ENCODE measurements at regions not wholly inside any gene's neighbourhood (a gene's known extent, or its start where the extent isn't known, plus 50 kb on each side); places are given as distances from the start of the nearest gene placed in this dataset.

DNA sequence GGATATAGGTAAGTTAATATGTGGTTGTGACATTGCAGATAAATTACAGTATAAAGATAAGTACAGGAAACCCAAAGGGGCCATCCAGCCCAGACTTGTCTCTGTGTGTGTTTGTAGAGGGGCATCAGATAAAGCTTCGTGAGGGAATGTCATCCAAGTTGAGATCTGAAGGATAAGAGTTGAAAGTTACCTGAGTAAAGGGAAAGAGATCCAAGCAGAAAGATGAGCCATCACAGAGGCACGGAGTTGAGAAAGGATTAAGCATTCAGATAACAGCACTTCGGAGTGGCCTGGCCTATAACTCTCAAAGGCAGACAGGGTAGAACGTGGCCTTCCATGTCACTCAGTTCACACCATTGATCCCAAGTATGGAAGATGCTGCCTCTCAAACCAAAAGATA lies 749.1 kb downstream of the ADGRL2 start:
- no peak for TF ChIP-seq TAF1 (IDR thresholded peaks at IDR 0.05; ENCODE audit: borderline replicate concordance, insufficient read depth, low read length)
- no peak for TF ChIP-seq POLR2AphosphoS5 (IDR thresholded peaks at IDR 0.05; ENCODE audit: low read depth, low read length)
- TF ChIP-seq REST (IDR thresholded peaks at IDR 0.05; ENCODE audit: insufficient read depth in 1 of 2, low read depth in 2 of 2, low read length in 2 of 2), result no peak
- no peak for TF ChIP-seq SIN3A (IDR thresholded peaks at IDR 0.05; ENCODE audit: borderline replicate concordance, insufficient read depth, low read length)
